Adipocyte (in vitro differentiated cells): ENCODE measurements at regions not wholly inside any gene's neighbourhood (a gene's known extent, or its start where the extent isn't known, plus 50 kb on each side); places are given as distances from the start of the nearest gene placed in this dataset.

Source experiments
- DNase-seq: peaks from one replicate; pipeline ENCODE4 v3.0.0-alpha.2; 2015; ENCODE audit warnings: low read depth
- H3K27me3 ChIP-seq: replicated peaks from 2 replicates; pipeline ENCODE4 v1.7.0; 2013; ENCODE audit warnings: mild to moderate bottlenecking, low read length, moderate library complexity; ENCODE audit not compliant: control insufficient read depth, insufficient read depth
- H3K36me3 ChIP-seq: 2 replicates; pipeline ENCODE4 v1.7.0; 2013; ENCODE audit warnings: low read length, mild to moderate bottlenecking, moderate library complexity; ENCODE audit not compliant: control insufficient read depth, insufficient read depth, severe bottlenecking
- H3K4me1 ChIP-seq: 2 replicates; pipeline ENCODE4 v1.7.0; 2013; ENCODE audit warnings: mild to moderate bottlenecking, low read length, moderate library complexity; ENCODE audit not compliant: control insufficient read depth, insufficient read depth
- H3K4me3 ChIP-seq: 2 replicates; pipeline ENCODE4 v1.7.0; 2013; ENCODE audit warnings: mild to moderate bottlenecking, low read length, moderate library complexity
- H3K9ac ChIP-seq: 2 replicates; pipeline ENCODE4 v1.7.0; 2013; ENCODE audit warnings: mild to moderate bottlenecking, low read length, moderate library complexity
- H3K9me3 ChIP-seq: 2 replicates; pipeline ENCODE4 v1.7.0; 2013; ENCODE audit warnings: mild to moderate bottlenecking, low read length, moderate library complexity; ENCODE audit not compliant: control insufficient read depth

DNA sequence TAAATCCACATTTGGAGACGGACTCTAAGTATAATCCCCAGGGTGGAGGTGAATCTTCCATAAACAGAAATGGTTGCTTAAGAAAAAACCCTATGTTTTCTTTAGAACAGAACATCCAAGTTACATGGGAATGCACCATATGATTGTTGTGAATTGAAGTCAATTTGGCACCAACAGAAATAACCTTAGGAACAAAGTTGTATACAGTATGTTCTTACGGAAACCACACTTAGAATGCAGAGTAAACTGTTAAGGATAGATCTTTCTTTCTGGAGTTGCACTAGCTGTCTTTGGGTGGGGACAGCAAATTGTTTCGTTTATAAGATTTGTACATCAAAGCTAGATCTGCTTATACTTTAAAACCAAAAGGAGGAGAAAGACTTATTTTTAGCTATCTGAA, 316.4 kb downstream of the PTEN start:
- no peaks in the 10 kb centered on the region for H3K36me3 ChIP-seq
- H3K4me3 ChIP-seq, result no peak overlapping the region
- no peaks in the 10 kb centered on the region for H3K27me3 ChIP-seq
- no peaks in the 10 kb centered on the region for H3K4me1 ChIP-seq
- no peak overlapping the region for H3K9ac ChIP-seq
- H3K9me3 ChIP-seq, result peaks cover 4% of the 10 kb centered on the region
- no peak for DNase-seq

DNA sequence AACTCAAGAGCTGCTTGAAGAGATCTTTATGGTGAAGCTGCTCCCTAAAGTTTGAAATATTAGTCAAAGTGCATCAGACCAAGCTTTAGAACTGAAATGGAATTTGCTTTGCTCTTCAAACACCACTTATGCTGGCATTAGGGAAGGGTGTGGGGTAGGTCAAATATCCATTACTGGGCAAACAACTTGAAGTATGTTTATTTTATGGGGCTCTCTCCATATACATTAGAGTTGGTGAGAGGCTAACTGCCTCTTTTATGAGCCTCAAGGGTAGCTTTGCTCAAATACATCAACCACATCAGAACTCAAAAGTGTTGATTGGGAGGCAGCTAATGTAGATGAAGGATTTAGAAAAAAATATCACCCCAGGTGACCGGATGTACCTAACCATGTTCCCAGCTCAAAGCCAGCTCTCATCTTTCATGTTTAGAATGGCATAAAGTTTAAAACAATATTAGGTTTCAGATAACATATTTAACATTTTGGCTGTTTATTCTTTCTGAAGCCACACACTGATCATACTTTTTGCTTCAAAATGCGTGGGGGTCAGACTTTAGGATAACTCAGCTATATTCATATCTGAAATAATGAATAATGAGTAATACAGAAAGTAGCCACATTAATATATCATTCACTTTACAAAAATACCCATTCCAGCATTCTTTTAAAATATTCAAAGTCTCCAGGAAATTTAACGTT, 318.6 kb downstream of the PTEN start:
- Histone ChIP-seq H3K9ac (no peak overlapping the region), H3K4me1 (peaks cover 11% of the 10 kb centered on the region), H3K36me3 (no peaks in the 10 kb centered on the region), H3K27me3 (no peaks in the 10 kb centered on the region), H3K9me3 (no peaks in the 10 kb centered on the region), H3K4me3 (no peak overlapping the region)
- DNase-seq, result no peak

DNA sequence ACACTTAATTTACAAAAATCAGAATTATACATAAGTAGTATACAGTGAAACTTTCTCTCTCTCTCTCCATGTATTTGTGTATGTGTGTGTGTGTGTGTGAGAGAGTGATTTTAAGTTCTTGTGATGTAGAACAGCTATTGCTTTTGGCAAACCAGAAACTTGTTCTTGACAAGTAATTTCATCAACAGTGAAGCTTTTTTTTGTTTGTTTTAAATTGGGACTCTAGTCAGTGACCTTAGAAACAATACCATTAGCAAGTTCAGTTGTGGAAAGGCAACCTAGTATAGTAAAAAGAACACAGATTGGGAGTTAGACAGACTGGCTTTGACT, 319.1 kb downstream of the PTEN start:
- Histone ChIP-seq H3K27me3 (no peaks in the 10 kb centered on the region), H3K9me3 (no peaks in the 10 kb centered on the region), H3K9ac (no peak overlapping the region), H3K4me3 (no peak overlapping the region), H3K4me1 (peaks cover 11% of the 10 kb centered on the region), H3K36me3 (no peaks in the 10 kb centered on the region)
- DNase-seq, result no peak

- peaks cover 11% of the 10 kb centered on the region for H3K4me1 ChIP-seq
- no peaks in the 10 kb centered on the region for H3K36me3 ChIP-seq
- no peak for DNase-seq
- no peak overlapping the region for H3K9ac ChIP-seq
- H3K4me3 ChIP-seq, result no peak overlapping the region
- no peaks in the 10 kb centered on the region for H3K27me3 ChIP-seq
- H3K9me3 ChIP-seq, result no peaks in the 10 kb centered on the region
These were observed 321.3 kb downstream of the PTEN start for GRCh38 chr10:88184543-88185297.

DNA sequence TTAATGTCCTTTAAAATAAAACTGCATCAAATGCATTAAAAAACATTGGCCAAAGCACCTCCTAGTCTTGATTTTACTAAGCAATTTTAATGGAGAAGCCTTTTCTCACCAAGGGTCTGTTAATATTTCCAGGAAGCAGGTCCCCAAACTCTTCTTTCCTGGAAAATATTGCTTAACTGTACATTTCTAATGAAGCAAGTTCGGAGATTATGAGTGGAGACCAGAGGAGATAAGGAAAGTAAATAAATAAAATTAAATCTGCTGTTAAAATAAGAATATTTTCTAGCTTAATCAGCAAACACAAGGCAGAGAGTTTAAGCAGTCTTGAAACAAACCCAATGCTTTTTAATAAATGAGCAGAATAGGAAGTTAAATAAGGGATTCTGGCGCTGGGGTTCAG, 322.4 kb downstream of the PTEN start:
- no peak for DNase-seq
- Histone ChIP-seq H3K9ac (no peak overlapping the region), H3K4me3 (peak overlapping the region; percentile 12), H3K36me3 (no peaks in the 10 kb centered on the region), H3K4me1 (peaks cover 11% of the 10 kb centered on the region), H3K9me3 (no peaks in the 10 kb centered on the region), H3K27me3 (no peaks in the 10 kb centered on the region)

- H3K36me3 ChIP-seq, result no peaks in the 10 kb centered on the region
These were observed 322.9 kb downstream of the PTEN start for GRCh38 chr10:88186335-88186734.

DNA sequence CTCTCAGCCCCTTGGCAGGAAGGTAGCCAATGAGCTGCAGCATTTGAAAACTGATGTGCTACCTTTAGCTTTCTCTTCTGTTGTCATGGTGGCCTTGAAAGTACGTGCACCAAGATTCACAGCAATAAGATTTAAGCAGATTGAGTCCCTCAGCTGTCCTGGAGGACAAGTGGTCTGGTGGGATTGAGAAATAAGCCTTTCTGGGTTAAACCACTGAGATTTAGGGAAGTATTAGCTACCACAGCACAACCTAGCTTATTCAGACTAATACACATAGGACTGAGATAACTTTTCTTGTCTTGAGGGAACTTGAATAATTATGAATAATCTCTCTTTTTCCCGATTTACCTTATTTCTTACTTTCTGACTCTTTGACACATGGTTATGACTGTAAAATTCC, 324.0 kb downstream of the PTEN start:
- Histone ChIP-seq H3K4me3 (no peak overlapping the region), H3K27me3 (no peaks in the 10 kb centered on the region), H3K9me3 (no peaks in the 10 kb centered on the region), H3K36me3 (no peaks in the 10 kb centered on the region), H3K9ac (no peak overlapping the region), H3K4me1 (peaks cover 11% of the 10 kb centered on the region)
- no peak for DNase-seq

More at GRCh38 chr10:88186335-88186734, 322.9 kb downstream of the PTEN start:
- Histone ChIP-seq H3K27me3 (no peaks in the 10 kb centered on the region), H3K9ac (no peak overlapping the region), H3K4me3 (peak overlapping the region; percentile 12), H3K4me1 (peaks cover 11% of the 10 kb centered on the region), H3K9me3 (no peaks in the 10 kb centered on the region)
- DNase-seq, result peak; percentile 83

GRCh38 chr10:88190123-88190522, 326.7 kb downstream of the PTEN start:
- Histone ChIP-seq H3K27me3 (no peaks in the 10 kb centered on the region), H3K4me3 (no peak overlapping the region), H3K9ac (no peak overlapping the region), H3K36me3 (no peaks in the 10 kb centered on the region), H3K9me3 (no peaks in the 10 kb centered on the region), H3K4me1 (peaks cover 11% of the 10 kb centered on the region)
- DNase-seq, result no peak

- Histone ChIP-seq H3K4me1 (peaks cover 11% of the 10 kb centered on the region), H3K36me3 (no peaks in the 10 kb centered on the region), H3K9ac (no peak overlapping the region), H3K27me3 (no peaks in the 10 kb centered on the region), H3K4me3 (no peak overlapping the region), H3K9me3 (no peaks in the 10 kb centered on the region)
- no peak for DNase-seq
These were observed 327.3 kb downstream of the PTEN start for GRCh38 chr10:88190540-88191235.

DNA sequence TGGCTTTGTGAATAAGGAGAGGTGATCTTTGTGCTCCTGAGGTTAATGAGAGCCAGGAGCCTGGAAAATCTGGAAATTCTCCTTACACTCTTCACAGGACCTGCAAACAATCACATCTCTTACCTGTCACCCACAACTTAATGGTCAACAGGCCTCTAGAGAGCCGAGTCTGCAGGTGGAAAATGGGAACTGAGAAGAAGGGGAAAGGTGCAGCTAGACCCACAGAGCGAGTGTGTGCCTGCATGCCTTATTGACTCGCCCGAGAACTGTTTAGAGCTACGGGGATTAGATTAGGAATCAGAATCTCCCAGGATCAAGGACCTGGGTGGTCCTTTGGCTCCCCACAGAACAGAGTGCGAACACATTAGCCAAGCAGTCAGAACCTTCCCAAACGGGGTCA, 329.6 kb downstream of the PTEN start:
- H3K27me3 ChIP-seq, result no peaks in the 10 kb centered on the region
- H3K4me1 ChIP-seq, result no peaks in the 10 kb centered on the region
- H3K36me3 ChIP-seq, result no peaks in the 10 kb centered on the region
- H3K9ac ChIP-seq, result no peak overlapping the region
- no peak for DNase-seq
- no peaks in the 10 kb centered on the region for H3K9me3 ChIP-seq
- no peak overlapping the region for H3K4me3 ChIP-seq

DNA sequence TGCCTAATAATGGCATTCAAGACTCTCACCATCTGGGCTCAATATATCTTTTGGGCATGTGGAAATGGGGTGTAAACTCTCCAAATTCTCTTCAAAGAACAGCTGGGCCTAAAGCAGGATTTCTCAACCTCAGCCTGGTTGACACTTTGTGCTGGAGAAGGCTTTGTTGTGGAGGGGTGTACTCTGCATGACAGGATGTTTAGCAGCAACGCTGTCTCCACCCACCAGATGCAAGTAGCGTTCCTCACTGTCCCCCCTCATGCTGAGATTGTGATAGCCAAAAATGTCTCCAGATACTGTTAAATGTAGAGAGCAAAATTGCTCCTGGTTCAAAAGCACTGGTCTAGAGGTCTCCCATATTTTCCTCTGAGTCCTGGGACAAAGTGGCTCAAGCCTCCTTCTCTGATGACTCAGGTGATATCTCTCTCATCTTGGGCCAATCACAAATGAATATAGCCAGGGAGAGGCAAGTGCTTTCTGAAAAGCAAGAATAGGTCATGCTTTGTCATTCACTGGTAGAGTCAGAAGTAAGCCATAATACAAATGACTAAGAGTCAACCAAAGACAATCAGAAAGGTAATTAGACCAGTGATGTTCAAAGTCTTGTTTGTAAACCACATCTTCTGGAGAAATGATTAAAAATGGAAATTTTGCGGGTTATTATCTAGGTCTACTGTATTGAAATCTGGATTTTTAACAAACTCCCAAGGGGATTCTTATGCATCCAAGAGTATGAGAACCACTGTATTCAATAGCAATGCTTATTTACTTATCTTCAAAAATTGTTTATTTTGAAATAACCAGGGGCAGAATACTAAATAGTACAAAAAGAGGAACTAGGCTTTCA, 330.8 kb downstream of the PTEN start:
- Histone ChIP-seq H3K4me3 (no peak overlapping the region), H3K4me1 (no peaks in the 10 kb centered on the region), H3K9ac (no peak overlapping the region), H3K9me3 (no peaks in the 10 kb centered on the region), H3K27me3 (no peaks in the 10 kb centered on the region), H3K36me3 (no peaks in the 10 kb centered on the region)
- no peak for DNase-seq
